RWPE1 (cell line): ENCODE measurements at regions not wholly inside any gene's neighbourhood (a gene's known extent, or its start where the extent isn't known, plus 50 kb on each side); places are given as distances from the start of the nearest gene placed in this dataset.
A peak's percentile ranks its signal among the peaks of the same experiment; 100 is the strongest.

Experiments
- CTCF ChIA-PET: fragments of 350-600 bp; sonication (Branson Sonifier 250); formaldehyde crosslinking; extraction: SDS; loops from one replicate; lab custom pipeline; 2021; lab: Yijun Ruan, JAX
- POLR2A ChIA-PET: fragments of 400-600 bp; formaldehyde crosslinking; extraction: SDS; loops from one replicate; lab custom pipeline; 2020; ENCODE audit warnings: antibody characterized with exemption; ENCODE audit not compliant: low non-redundant PET; lab: Yijun Ruan, JAX
- DNase-seq: peaks from one replicate; pipeline ENCODE4 v3.0.0; 2012; ENCODE audit warnings: low spot score
- H3K27ac ChIP-seq: fragments of 450-650 bp; 2 replicates; pipeline ENCODE4 v1.5.1; 2017
- CTCF ChIP-seq: fragments of 450-650 bp; conservative IDR thresholded peaks from 2 replicates; pipeline ENCODE4 v1.5.1; 2017; ENCODE audit warnings: low read depth, mild to moderate bottlenecking

GRCh38 chr2:46814160-46814961 lies 101.2 kb downstream of the MCFD2 start:
- H3K27ac ChIP-seq: no peak overlapping the region
- ChIA-PET CTCF (interaction anchor here (0.6 to 1.0 kb wide), 3 partner anchors 9 to 75 kb away, joined by 3 to 4 read pairs (median 3); no protein-coding TSS in a partner anchor), POLR2A (no interaction called here)
- TF ChIP-seq CTCF: no peak
- DNase-seq: no peak

GRCh38 chr2:46813680-46814079 lies 101.9 kb downstream of the MCFD2 start:
- TF ChIP-seq CTCF: no peak
- POLR2A ChIA-PET: no interaction called here
- H3K27ac ChIP-seq: no peak overlapping the region
- no peak for DNase-seq
- CTCF ChIA-PET: interaction anchor here (0.6 to 0.7 kb wide), 3 partner anchors 9 to 53 kb away, joined by 3 read pairs; no protein-coding TSS in a partner anchor

- ChIA-PET CTCF (interaction anchor here (0.7 kb wide), 2 partner anchors 54 to 76 kb away, joined by 3 read pairs; no protein-coding TSS in a partner anchor), POLR2A (no interaction called here)
- no peak for TF ChIP-seq CTCF
- peak overlapping the region; percentile 68 for H3K27ac ChIP-seq
- DNase-seq: no peak
These were observed 102.6 kb downstream of the MCFD2 start for GRCh38 chr2:46813020-46813415.
